Activated CD4-positive, alpha-beta memory T cell treated with anti-CD3 and anti-CD28 coated beads for 36 hours (primary cell): ENCODE measurements at regions not wholly inside any gene's neighbourhood (a gene's known extent, or its start where the extent isn't known, plus 50 kb on each side); places are given as distances from the start of the nearest gene placed in this dataset.
"Not testable (repeated sequence)": the region's sequence is repeated elsewhere in the genome, so short reads cannot be mapped to it uniquely, and the experiment has no call there.

Source experiments
- CTCF ChIA-PET: fragments of 350-600 bp; sonication (Branson Sonifier 250); formaldehyde crosslinking; loops from one replicate; lab custom pipeline; 2021; ENCODE audit warnings: antibody characterized with exemption, inconsistent platforms; lab: Charles Lee
- POLR2A ChIA-PET: fragments of 350-600 bp; sonication (Branson Sonifier 250); formaldehyde crosslinking; loops from one replicate; lab custom pipeline; 2021; ENCODE audit warnings: antibody characterized with exemption; lab: Charles Lee
- DNase-seq: peaks from one replicate; pipeline ENCODE4 v3.0.0-alpha.2; 2020
- H3K27ac Mint-ChIP-seq: one replicate; pipeline ENCODE4 v1.8.0; 2021; ENCODE audit warnings: mixed read lengths
- H3K27me3 Mint-ChIP-seq: one replicate; pipeline ENCODE4 v1.8.0; 2021; ENCODE audit warnings: mixed read lengths
- H3K36me3 Mint-ChIP-seq: one replicate; pipeline ENCODE4 v1.8.0; 2021; ENCODE audit warnings: mixed read lengths
- H3K4me1 Mint-ChIP-seq: one replicate; pipeline ENCODE4 v1.8.0; 2021; ENCODE audit warnings: low read depth, mixed read lengths
- H3K4me3 Mint-ChIP-seq: one replicate; pipeline ENCODE4 v1.8.0; 2021; ENCODE audit warnings: mild to moderate bottlenecking, mixed read lengths
- H3K9me3 Mint-ChIP-seq: one replicate; pipeline ENCODE4 v1.8.0; 2021; ENCODE audit warnings: mixed read lengths
- intact Hi-C: fragments of 100-400 bp; cut with micrococcal nuclease; formaldehyde crosslinking; loops from one replicate; pipeline ENCODE4 v1.15.1; 2023

GRCh38 chr16:6726621-6727020, 606.0 kb upstream of the RBFOX1 start:
- ChIA-PET POLR2A (no interaction called here), CTCF (no interaction called here)
- H3K27me3 Mint-ChIP-seq, result no peaks in the 10 kb centered on the region
- intact Hi-C loops, result no loop called here
- no peak overlapping the region for H3K27ac Mint-ChIP-seq
- no peak for DNase-seq
- H3K4me3 Mint-ChIP-seq, result no peak overlapping the region
- peaks cover 8% of the 10 kb centered on the region for H3K9me3 Mint-ChIP-seq
- H3K36me3 Mint-ChIP-seq, result no peaks in the 10 kb centered on the region
- H3K4me1 Mint-ChIP-seq, result no peaks in the 10 kb centered on the region

GRCh38 chr16:6725634-6726331, 606.9 kb upstream of the RBFOX1 start:
- ChIA-PET POLR2A (no interaction called here), CTCF (no interaction called here)
- no peaks in the 10 kb centered on the region for H3K4me1 Mint-ChIP-seq
- no peaks in the 10 kb centered on the region for H3K27me3 Mint-ChIP-seq
- no peak overlapping the region for H3K4me3 Mint-ChIP-seq
- H3K27ac Mint-ChIP-seq, result no peak overlapping the region
- no peak for DNase-seq
- intact Hi-C loops, result no loop called here
- H3K36me3 Mint-ChIP-seq, result no peaks in the 10 kb centered on the region
- H3K9me3 Mint-ChIP-seq, result peaks cover 8% of the 10 kb centered on the region

- H3K36me3 Mint-ChIP-seq, POLR2A ChIA-PET, CTCF ChIA-PET, intact Hi-C loops, H3K4me1 Mint-ChIP-seq, H3K4me3 Mint-ChIP-seq, DNase-seq, H3K27ac Mint-ChIP-seq, H3K27me3 Mint-ChIP-seq: not testable (repeated sequence)
- H3K9me3 Mint-ChIP-seq, result peaks cover 11% of the 10 kb centered on the region
Observed at GRCh38 chr16:6725206-6725605, 607.4 kb upstream of the RBFOX1 start.

GRCh38 chr16:6722786-6723185, 609.9 kb upstream of the RBFOX1 start:
- no peak overlapping the region for H3K4me3 Mint-ChIP-seq
- POLR2A ChIA-PET, result interaction anchor here (0.6 kb wide), 1 partner anchor 20 kb away, joined by 3 read pairs; no protein-coding TSS in a partner anchor
- no peaks in the 10 kb centered on the region for H3K27me3 Mint-ChIP-seq
- H3K27ac Mint-ChIP-seq, result no peak overlapping the region
- H3K36me3 Mint-ChIP-seq, result no peaks in the 10 kb centered on the region
- CTCF ChIA-PET, result no interaction called here
- no peak for DNase-seq
- no peaks in the 10 kb centered on the region for H3K4me1 Mint-ChIP-seq
- peaks cover 16% of the 10 kb centered on the region for H3K9me3 Mint-ChIP-seq
- intact Hi-C loops, result no loop called here

GRCh38 chr16:6714510-6714909, 618.1 kb upstream of the RBFOX1 start:
- intact Hi-C loops, result no loop called here
- no peak for DNase-seq
- peaks cover 27% of the 10 kb centered on the region for H3K9me3 Mint-ChIP-seq
- CTCF ChIA-PET, result interaction anchor here (1.3 kb wide), 1 partner anchor 32 kb away, joined by 3 read pairs; no protein-coding TSS in a partner anchor
- no peak overlapping the region for H3K4me3 Mint-ChIP-seq
- POLR2A ChIA-PET, result interaction anchor here (0.6 kb wide), 1 partner anchor 53 kb away, joined by 3 read pairs; no protein-coding TSS in a partner anchor
- no peaks in the 10 kb centered on the region for H3K4me1 Mint-ChIP-seq
- H3K36me3 Mint-ChIP-seq, result no peaks in the 10 kb centered on the region
- H3K27ac Mint-ChIP-seq, result no peak overlapping the region
- no peaks in the 10 kb centered on the region for H3K27me3 Mint-ChIP-seq

- H3K27me3 Mint-ChIP-seq, result no peaks in the 10 kb centered on the region
- no peaks in the 10 kb centered on the region for H3K36me3 Mint-ChIP-seq
- POLR2A ChIA-PET, result no interaction called here
- no peak overlapping the region for H3K4me3 Mint-ChIP-seq
- intact Hi-C loops, result no loop called here
- CTCF ChIA-PET, result no interaction called here
- DNase-seq, result no peak
- no peak overlapping the region for H3K27ac Mint-ChIP-seq
- peaks cover 32% of the 10 kb centered on the region for H3K9me3 Mint-ChIP-seq
- no peaks in the 10 kb centered on the region for H3K4me1 Mint-ChIP-seq
Observed at GRCh38 chr16:6709736-6710135, 622.9 kb upstream of the RBFOX1 start.

GRCh38 chr16:6708576-6709215, 623.9 kb upstream of the RBFOX1 start:
- Mint-ChIP-seq H3K4me3 (no peak overlapping the region), H3K36me3 (no peaks in the 10 kb centered on the region), H3K4me1 (no peaks in the 10 kb centered on the region), H3K27me3 (no peaks in the 10 kb centered on the region), H3K27ac (no peak overlapping the region), H3K9me3 (peaks cover 31% of the 10 kb centered on the region)
- ChIA-PET CTCF (no interaction called here), POLR2A (no interaction called here)
- intact Hi-C loops, result no loop called here
- no peak for DNase-seq

- no peak for DNase-seq
- Mint-ChIP-seq H3K4me1 (no peaks in the 10 kb centered on the region), H3K27ac (no peak overlapping the region), H3K36me3 (no peaks in the 10 kb centered on the region), H3K9me3 (peaks cover 17% of the 10 kb centered on the region), H3K27me3 (no peaks in the 10 kb centered on the region), H3K4me3 (no peak overlapping the region)
- ChIA-PET POLR2A (no interaction called here), CTCF (no interaction called here)
- intact Hi-C loops, result no loop called here
Observed at GRCh38 chr16:6704306-6704930, 628.2 kb upstream of the RBFOX1 start.

- H3K4me1 Mint-ChIP-seq, result no peaks in the 10 kb centered on the region
- no peak for DNase-seq
- peaks cover 9% of the 10 kb centered on the region for H3K9me3 Mint-ChIP-seq
- H3K27ac Mint-ChIP-seq, result no peak overlapping the region
- no peaks in the 10 kb centered on the region for H3K36me3 Mint-ChIP-seq
- H3K27me3 Mint-ChIP-seq, result no peaks in the 10 kb centered on the region
- intact Hi-C loops, result no loop called here
- ChIA-PET CTCF (no interaction called here), POLR2A (no interaction called here)
- no peak overlapping the region for H3K4me3 Mint-ChIP-seq
Observed at GRCh38 chr16:6701096-6701495, 631.5 kb upstream of the RBFOX1 start.

- no peak for DNase-seq
- ChIA-PET POLR2A (no interaction called here), CTCF (no interaction called here)
- no peak overlapping the region for H3K27ac Mint-ChIP-seq
- H3K27me3 Mint-ChIP-seq, result no peaks in the 10 kb centered on the region
- H3K4me3 Mint-ChIP-seq, result no peak overlapping the region
- H3K4me1 Mint-ChIP-seq, result no peaks in the 10 kb centered on the region
- H3K36me3 Mint-ChIP-seq, result no peaks in the 10 kb centered on the region
- intact Hi-C loops, result no loop called here
- peaks cover 14% of the 10 kb centered on the region for H3K9me3 Mint-ChIP-seq
Observed at GRCh38 chr16:6698548-6698947, 634.1 kb upstream of the RBFOX1 start.

GRCh38 chr16:6695666-6696065, 637.0 kb upstream of the RBFOX1 start:
- intact Hi-C loops, result no loop called here
- no peak overlapping the region for H3K27ac Mint-ChIP-seq
- no peaks in the 10 kb centered on the region for H3K27me3 Mint-ChIP-seq
- H3K9me3 Mint-ChIP-seq, result peaks cover 8% of the 10 kb centered on the region
- CTCF ChIA-PET, result interaction anchor here (1.4 kb wide), 1 partner anchor 53 kb away, joined by 3 read pairs; no protein-coding TSS in a partner anchor
- POLR2A ChIA-PET, result no interaction called here
- no peak overlapping the region for H3K4me3 Mint-ChIP-seq
- DNase-seq, result no peak
- no peaks in the 10 kb centered on the region for H3K4me1 Mint-ChIP-seq
- no peaks in the 10 kb centered on the region for H3K36me3 Mint-ChIP-seq

GRCh38 chr16:6694636-6695035, 638.0 kb upstream of the RBFOX1 start:
- H3K27ac Mint-ChIP-seq, result no peak overlapping the region
- H3K9me3 Mint-ChIP-seq, result peaks cover 8% of the 10 kb centered on the region
- POLR2A ChIA-PET, result no interaction called here
- H3K4me1 Mint-ChIP-seq, result no peaks in the 10 kb centered on the region
- no peaks in the 10 kb centered on the region for H3K27me3 Mint-ChIP-seq
- H3K36me3 Mint-ChIP-seq, result no peaks in the 10 kb centered on the region
- CTCF ChIA-PET, result no interaction called here
- no peak overlapping the region for H3K4me3 Mint-ChIP-seq
- intact Hi-C loops, result no loop called here
- DNase-seq, result no peak
